Activated CD4-positive, alpha-beta memory T cell treated with anti-CD3 and anti-CD28 coated beads for 36 hours (primary cell): ENCODE measurements at regions not wholly inside any gene's neighbourhood (a gene's known extent, or its start where the extent isn't known, plus 50 kb on each side); places are given as distances from the start of the nearest gene placed in this dataset.

Source experiments
- CTCF ChIA-PET: fragments of 350-600 bp; sonication (Branson Sonifier 250); formaldehyde crosslinking; loops from one replicate; lab custom pipeline; 2021; ENCODE audit warnings: antibody characterized with exemption, inconsistent platforms; lab: Charles Lee
- POLR2A ChIA-PET: fragments of 350-600 bp; sonication (Branson Sonifier 250); formaldehyde crosslinking; loops from one replicate; lab custom pipeline; 2021; ENCODE audit warnings: antibody characterized with exemption; lab: Charles Lee
- DNase-seq: peaks from one replicate; pipeline ENCODE4 v3.0.0-alpha.2; 2020
- H3K27ac Mint-ChIP-seq: one replicate; pipeline ENCODE4 v1.8.0; 2021; ENCODE audit warnings: mixed read lengths
- H3K27me3 Mint-ChIP-seq: one replicate; pipeline ENCODE4 v1.8.0; 2021; ENCODE audit warnings: mixed read lengths
- H3K36me3 Mint-ChIP-seq: one replicate; pipeline ENCODE4 v1.8.0; 2021; ENCODE audit warnings: mixed read lengths
- H3K4me1 Mint-ChIP-seq: one replicate; pipeline ENCODE4 v1.8.0; 2021; ENCODE audit warnings: low read depth, mixed read lengths
- H3K4me3 Mint-ChIP-seq: one replicate; pipeline ENCODE4 v1.8.0; 2021; ENCODE audit warnings: mild to moderate bottlenecking, mixed read lengths
- H3K9me3 Mint-ChIP-seq: one replicate; pipeline ENCODE4 v1.8.0; 2021; ENCODE audit warnings: mixed read lengths
- intact Hi-C: fragments of 100-400 bp; cut with micrococcal nuclease; formaldehyde crosslinking; loops from one replicate; pipeline ENCODE4 v1.15.1; 2023

- intact Hi-C loops: no loop called here
- ChIA-PET POLR2A (no interaction called here), CTCF (no interaction called here)
- peaks cover 39% of the 10 kb centered on the region for H3K9me3 Mint-ChIP-seq
- no peak overlapping the region for H3K4me3 Mint-ChIP-seq
- H3K27me3 Mint-ChIP-seq: no peaks in the 10 kb centered on the region
- no peak for DNase-seq
- H3K4me1 Mint-ChIP-seq: no peaks in the 10 kb centered on the region
- H3K27ac Mint-ChIP-seq: no peak overlapping the region
- H3K36me3 Mint-ChIP-seq: no peaks in the 10 kb centered on the region
Observed at GRCh38 chr16:76741623-76742022, 449.4 kb upstream of the MON1B start.

GRCh38 chr16:76748461-76749348, 442.3 kb upstream of the MON1B start:
- intact Hi-C loops: no loop called here
- POLR2A ChIA-PET: no interaction called here
- DNase-seq: no peak
- Mint-ChIP-seq H3K4me3 (no peak overlapping the region), H3K27ac (no peak overlapping the region), H3K36me3 (no peaks in the 10 kb centered on the region), H3K9me3 (peaks cover 12% of the 10 kb centered on the region), H3K4me1 (no peaks in the 10 kb centered on the region), H3K27me3 (no peaks in the 10 kb centered on the region)
- CTCF ChIA-PET: no interaction called here

GRCh38 chr16:76749780-76750375, 441.1 kb upstream of the MON1B start:
- Mint-ChIP-seq H3K27ac (no peak overlapping the region), H3K27me3 (no peaks in the 10 kb centered on the region), H3K36me3 (no peaks in the 10 kb centered on the region), H3K4me1 (no peaks in the 10 kb centered on the region), H3K9me3 (peaks cover 14% of the 10 kb centered on the region), H3K4me3 (no peak overlapping the region)
- DNase-seq: no peak
- intact Hi-C loops: no loop called here
- POLR2A ChIA-PET: no interaction called here
- CTCF ChIA-PET: no interaction called here

GRCh38 chr16:76755496-76755895, 435.5 kb upstream of the MON1B start:
- POLR2A ChIA-PET: no interaction called here
- intact Hi-C loops: no loop called here
- CTCF ChIA-PET: no interaction called here
- H3K27ac Mint-ChIP-seq: no peak overlapping the region
- H3K4me1 Mint-ChIP-seq: no peaks in the 10 kb centered on the region
- H3K4me3 Mint-ChIP-seq: no peak overlapping the region
- peaks cover 16% of the 10 kb centered on the region for H3K9me3 Mint-ChIP-seq
- DNase-seq: no peak
- no peaks in the 10 kb centered on the region for H3K36me3 Mint-ChIP-seq
- no peaks in the 10 kb centered on the region for H3K27me3 Mint-ChIP-seq

DNA sequence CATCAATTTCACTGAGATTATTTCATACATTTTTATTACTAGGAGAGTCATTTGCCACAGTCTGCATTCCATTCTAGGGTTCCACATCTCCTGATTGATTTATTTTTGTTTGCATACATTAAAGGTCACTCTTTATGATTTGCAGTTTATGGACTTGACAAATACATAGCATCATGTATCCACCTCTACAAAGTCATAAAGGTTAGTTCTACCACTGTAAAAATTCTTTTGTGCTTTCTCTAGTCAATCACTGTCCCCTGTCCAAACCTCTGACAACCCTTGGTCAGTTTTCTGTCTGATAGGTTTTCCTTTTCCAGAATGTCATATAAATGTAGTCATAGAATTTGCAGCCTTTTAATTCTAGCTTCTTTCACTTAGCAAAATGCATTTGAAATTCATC, 434.6 kb upstream of the MON1B start:
- no peak for DNase-seq
- Mint-ChIP-seq H3K27me3 (no peaks in the 10 kb centered on the region), H3K36me3 (no peaks in the 10 kb centered on the region), H3K27ac (no peak overlapping the region), H3K4me3 (no peak overlapping the region), H3K4me1 (no peaks in the 10 kb centered on the region), H3K9me3 (peaks cover 19% of the 10 kb centered on the region)
- intact Hi-C loops: no loop called here
- ChIA-PET CTCF (no interaction called here), POLR2A (no interaction called here)

DNA sequence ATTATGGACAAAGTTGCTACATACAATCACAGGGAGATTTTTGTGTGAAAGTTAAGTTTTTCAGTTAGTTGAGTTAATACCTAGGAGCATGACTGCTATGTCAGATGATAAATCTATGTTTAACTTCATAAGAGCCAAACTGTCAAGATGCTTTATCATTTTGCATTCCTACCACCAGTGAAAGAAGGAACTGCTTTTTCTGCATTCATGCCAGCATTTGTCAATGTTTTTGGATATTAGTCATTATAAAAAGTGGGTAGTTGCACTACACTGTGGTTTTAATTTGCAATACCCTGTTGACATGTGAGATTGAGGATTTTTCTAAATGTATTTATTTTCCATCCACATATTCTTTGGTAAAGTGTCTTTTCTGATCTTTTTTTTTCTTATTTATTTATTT, 434.0 kb upstream of the MON1B start:
- no peaks in the 10 kb centered on the region for H3K4me1 Mint-ChIP-seq
- peaks cover 19% of the 10 kb centered on the region for H3K9me3 Mint-ChIP-seq
- no peak overlapping the region for H3K27ac Mint-ChIP-seq
- ChIA-PET CTCF (no interaction called here), POLR2A (no interaction called here)
- no peak overlapping the region for H3K4me3 Mint-ChIP-seq
- DNase-seq: no peak
- H3K27me3 Mint-ChIP-seq: no peaks in the 10 kb centered on the region
- intact Hi-C loops: no loop called here
- no peaks in the 10 kb centered on the region for H3K36me3 Mint-ChIP-seq

- ChIA-PET CTCF (no interaction called here), POLR2A (no interaction called here)
- peaks cover 24% of the 10 kb centered on the region for H3K9me3 Mint-ChIP-seq
- H3K4me1 Mint-ChIP-seq: no peaks in the 10 kb centered on the region
- intact Hi-C loops: no loop called here
- no peak overlapping the region for H3K4me3 Mint-ChIP-seq
- H3K27ac Mint-ChIP-seq: no peak overlapping the region
- H3K36me3 Mint-ChIP-seq: no peaks in the 10 kb centered on the region
- no peak for DNase-seq
- H3K27me3 Mint-ChIP-seq: no peaks in the 10 kb centered on the region
Observed at GRCh38 chr16:76766538-76766937, 424.5 kb upstream of the MON1B start.

GRCh38 chr16:76768316-76768715, 422.7 kb upstream of the MON1B start:
- H3K27me3 Mint-ChIP-seq: no peaks in the 10 kb centered on the region
- no peaks in the 10 kb centered on the region for H3K4me1 Mint-ChIP-seq
- H3K27ac Mint-ChIP-seq: no peak overlapping the region
- POLR2A ChIA-PET: no interaction called here
- CTCF ChIA-PET: no interaction called here
- no peak for DNase-seq
- intact Hi-C loops: no loop called here
- no peaks in the 10 kb centered on the region for H3K36me3 Mint-ChIP-seq
- no peak overlapping the region for H3K4me3 Mint-ChIP-seq
- H3K9me3 Mint-ChIP-seq: peaks cover 19% of the 10 kb centered on the region

DNA sequence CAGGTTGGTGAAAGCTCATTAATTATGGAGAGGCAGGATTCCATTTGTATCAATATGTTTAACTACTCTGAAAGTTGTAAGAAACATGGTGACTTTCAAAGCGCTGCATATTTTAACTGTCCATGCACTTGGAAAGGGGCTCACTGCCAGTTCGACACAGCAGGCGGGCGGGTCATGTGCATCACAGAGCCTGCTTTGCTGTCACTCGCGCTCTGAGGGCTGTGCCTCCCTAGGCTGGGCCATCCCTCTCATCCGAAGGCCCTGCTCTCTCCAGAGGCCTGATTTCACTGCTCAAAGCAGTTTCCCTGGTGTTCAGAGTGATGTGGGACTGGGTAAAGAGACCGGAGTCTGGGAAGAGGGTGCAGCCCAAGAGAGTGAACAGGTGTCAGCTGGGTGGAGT, 422.0 kb upstream of the MON1B start:
- no peak overlapping the region for H3K4me3 Mint-ChIP-seq
- peaks cover 17% of the 10 kb centered on the region for H3K9me3 Mint-ChIP-seq
- no peak overlapping the region for H3K27ac Mint-ChIP-seq
- ChIA-PET CTCF (no interaction called here), POLR2A (no interaction called here)
- intact Hi-C loops: no loop called here
- no peaks in the 10 kb centered on the region for H3K4me1 Mint-ChIP-seq
- no peaks in the 10 kb centered on the region for H3K36me3 Mint-ChIP-seq
- DNase-seq: no peak
- H3K27me3 Mint-ChIP-seq: no peaks in the 10 kb centered on the region

DNA sequence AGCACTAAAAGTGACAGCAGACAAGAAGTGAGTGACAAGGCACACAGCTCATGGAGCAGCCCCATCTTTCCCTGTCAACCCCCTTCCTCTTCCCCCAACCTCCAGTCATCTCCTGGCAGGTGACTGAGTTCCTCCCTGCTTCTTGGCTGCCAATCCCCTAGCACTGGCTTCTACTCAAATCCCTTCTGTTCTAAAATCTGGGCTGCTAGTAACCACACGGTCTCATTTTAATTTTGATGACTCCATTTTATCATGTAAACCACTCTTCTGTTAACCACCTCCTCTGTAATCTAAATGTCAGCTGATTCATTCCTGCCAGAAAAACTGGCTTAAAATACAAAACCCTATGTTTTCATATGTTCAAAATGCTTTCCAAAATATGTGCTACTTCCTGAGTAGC, 419.8 kb upstream of the MON1B start:
- Mint-ChIP-seq H3K27me3 (no peaks in the 10 kb centered on the region), H3K27ac (no peak overlapping the region)
- CTCF ChIA-PET: no interaction called here

GRCh38 chr16:76777721-76778465, 413.1 kb upstream of the MON1B start:
- H3K4me1 Mint-ChIP-seq: no peaks in the 10 kb centered on the region
- POLR2A ChIA-PET: no interaction called here
- no peak overlapping the region for H3K4me3 Mint-ChIP-seq
- intact Hi-C loops: no loop called here
- H3K27ac Mint-ChIP-seq: no peak overlapping the region
- CTCF ChIA-PET: no interaction called here
- no peaks in the 10 kb centered on the region for H3K36me3 Mint-ChIP-seq
- H3K27me3 Mint-ChIP-seq: no peaks in the 10 kb centered on the region
- DNase-seq: no peak
- H3K9me3 Mint-ChIP-seq: peaks cover 28% of the 10 kb centered on the region

More for the DNA sequence above, 419.8 kb upstream of the MON1B start:
- Mint-ChIP-seq H3K9me3 (peaks cover 15% of the 10 kb centered on the region), H3K36me3 (no peaks in the 10 kb centered on the region), H3K4me1 (no peaks in the 10 kb centered on the region), H3K4me3 (no peak overlapping the region)
- POLR2A ChIA-PET: no interaction called here
- no peak for DNase-seq
- intact Hi-C loops: no loop called here

DNA sequence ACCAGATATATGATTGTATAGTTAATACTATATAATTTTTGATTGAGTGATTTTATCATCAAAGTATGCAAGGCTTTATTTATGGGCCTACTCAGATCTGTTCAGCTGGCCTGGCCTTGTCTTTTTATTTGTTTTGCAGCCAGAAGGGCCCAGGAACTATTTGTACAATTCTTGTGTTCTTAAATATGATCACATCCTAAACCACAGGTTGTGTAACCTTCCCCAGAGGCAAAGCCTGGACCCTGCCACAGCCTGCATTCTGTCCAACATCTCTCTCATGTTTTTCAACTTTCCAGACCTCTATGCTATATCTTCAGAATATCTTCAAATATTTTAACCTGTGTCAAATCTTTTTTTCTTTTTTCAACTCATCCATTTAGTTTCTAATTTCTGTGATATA, 410.4 kb upstream of the MON1B start:
- Mint-ChIP-seq H3K27ac (no peak overlapping the region), H3K4me3 (no peak overlapping the region), H3K9me3 (peaks cover 26% of the 10 kb centered on the region), H3K4me1 (no peaks in the 10 kb centered on the region), H3K27me3 (no peaks in the 10 kb centered on the region), H3K36me3 (no peaks in the 10 kb centered on the region)
- ChIA-PET CTCF (no interaction called here), POLR2A (no interaction called here)
- DNase-seq: no peak
- intact Hi-C loops: no loop called here
